ENCODE measurements at regions not wholly inside any gene's neighbourhood (a gene's known extent, or its start where the extent isn't known, plus 50 kb on each side); places are given as distances from the start of the nearest gene placed in this dataset.

GRCh38 chr7:153081496-153081895, 321.9 kb downstream of the ACTR3B start:
- Histone ChIP-seq H3K27me3 (no peaks in the 10 kb centered on the region; the same call in none of the 2 replicates), H3K4me1 (no peaks in the 10 kb centered on the region), H3K36me3 (no peaks in the 10 kb centered on the region), H3K9me3 (no peaks in the 10 kb centered on the region), H3K4me3 (ENCODE audit: low read depth, low read length) (no peak overlapping the region)
- no peak for DNase-seq
- TF ChIP-seq CTCF (IDR thresholded peaks at IDR 0.05; ENCODE audit: low read depth, low read length) = no peak

- H3K4me1 ChIP-seq = no peaks in the 10 kb centered on the region
- no peaks in the 10 kb centered on the region for H3K9me3 ChIP-seq
- no peaks in the 10 kb centered on the region; the same call in 1 of the 2 replicates for H3K27me3 ChIP-seq
- TF ChIP-seq CTCF (IDR thresholded peaks at IDR 0.05; ENCODE audit: low read depth, low read length) = no peak
- no peak for DNase-seq
- no peaks in the 10 kb centered on the region for H3K36me3 ChIP-seq
- H3K4me3 ChIP-seq (ENCODE audit: low read depth, low read length) = no peak overlapping the region
These were observed 324.7 kb downstream of the ACTR3B start for GRCh38 chr7:153084278-153084677.

DNA sequence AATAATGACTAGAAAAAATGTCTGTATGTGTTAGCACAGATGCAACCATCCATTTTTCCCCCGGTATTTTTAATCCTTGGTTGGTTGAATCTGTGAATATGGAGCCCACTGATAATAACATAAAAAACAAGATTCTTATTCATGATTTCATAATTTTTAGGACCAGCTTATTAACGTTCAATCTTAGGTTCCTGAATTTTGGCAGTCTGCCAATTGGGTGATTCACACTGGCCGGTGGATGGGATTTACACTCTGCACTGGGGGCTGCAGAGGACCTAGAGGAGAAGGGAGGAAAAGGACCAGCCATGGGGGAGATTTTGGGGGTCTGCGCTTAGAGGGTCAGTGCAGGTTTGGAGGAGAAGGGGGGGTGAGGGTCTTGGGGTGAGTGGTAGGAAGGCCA, 327.9 kb downstream of the ACTR3B start:
- TF ChIP-seq CTCF (IDR thresholded peaks at IDR 0.05; ENCODE audit: low read depth, low read length) = no peak
- Histone ChIP-seq H3K9me3 (no peaks in the 10 kb centered on the region), H3K36me3 (no peaks in the 10 kb centered on the region), H3K4me1 (no peaks in the 10 kb centered on the region), H3K4me3 (ENCODE audit: low read depth, low read length) (no peak overlapping the region), H3K27me3 (peaks cover 9% of the 10 kb centered on the region; the same call in 1 of the 2 replicates)
- DNase-seq = peak; percentile 33

DNA sequence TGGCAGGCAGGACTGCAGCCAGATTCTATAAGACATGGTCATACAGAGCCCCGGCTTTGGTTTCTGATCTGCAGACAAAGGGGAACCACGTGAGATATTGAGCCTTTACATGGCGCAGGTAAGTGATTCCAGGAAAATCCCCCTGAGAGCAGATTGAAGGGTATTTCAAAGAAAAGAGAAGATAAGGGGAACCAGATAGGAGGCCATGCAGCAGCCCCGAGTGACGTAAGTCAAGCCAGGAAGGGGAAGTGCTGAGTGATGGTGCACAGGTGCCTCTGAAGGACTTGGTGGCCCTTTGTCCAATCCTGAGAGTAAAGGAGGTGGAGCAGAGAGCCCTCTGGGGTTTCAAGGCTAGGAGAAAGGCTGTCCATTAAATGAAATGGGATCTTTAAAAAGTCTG, 329.0 kb downstream of the ACTR3B start:
- DNase-seq = no peak
- no peak for TF ChIP-seq CTCF (IDR thresholded peaks at IDR 0.05; ENCODE audit: low read depth, low read length)
- Histone ChIP-seq H3K4me1 (no peaks in the 10 kb centered on the region), H3K36me3 (no peaks in the 10 kb centered on the region), H3K4me3 (ENCODE audit: low read depth, low read length) (no peak overlapping the region), H3K9me3 (no peaks in the 10 kb centered on the region), H3K27me3 (peaks cover 11% of the 10 kb centered on the region)

DNA sequence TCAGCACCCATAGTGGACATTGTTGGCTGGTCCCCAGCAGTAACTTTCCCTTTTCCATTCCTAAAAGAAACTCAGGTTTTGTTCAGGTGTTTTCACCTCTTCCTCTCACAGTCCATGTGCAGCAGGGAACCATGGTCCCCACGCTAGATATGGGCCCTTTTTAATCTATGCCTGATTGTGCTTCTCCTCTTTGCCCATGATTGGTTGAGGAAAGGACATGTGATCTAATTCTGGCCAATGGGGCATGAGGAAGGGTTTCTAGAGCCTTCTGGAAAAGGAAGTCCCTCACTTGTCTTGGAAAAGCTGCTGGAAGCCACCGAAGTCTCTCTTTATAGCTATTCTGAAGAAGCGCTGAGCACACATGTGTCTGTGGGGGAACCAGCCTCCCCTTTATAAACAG, 330.7 kb downstream of the ACTR3B start:
- H3K9me3 ChIP-seq = no peaks in the 10 kb centered on the region
- DNase-seq = no peak
- H3K4me3 ChIP-seq (ENCODE audit: low read depth, low read length) = no peak overlapping the region
- H3K4me1 ChIP-seq = no peaks in the 10 kb centered on the region
- no peak for TF ChIP-seq CTCF (IDR thresholded peaks at IDR 0.05; ENCODE audit: low read depth, low read length)
- H3K36me3 ChIP-seq = no peaks in the 10 kb centered on the region
- H3K27me3 ChIP-seq = peaks cover 17% of the 10 kb centered on the region

DNA sequence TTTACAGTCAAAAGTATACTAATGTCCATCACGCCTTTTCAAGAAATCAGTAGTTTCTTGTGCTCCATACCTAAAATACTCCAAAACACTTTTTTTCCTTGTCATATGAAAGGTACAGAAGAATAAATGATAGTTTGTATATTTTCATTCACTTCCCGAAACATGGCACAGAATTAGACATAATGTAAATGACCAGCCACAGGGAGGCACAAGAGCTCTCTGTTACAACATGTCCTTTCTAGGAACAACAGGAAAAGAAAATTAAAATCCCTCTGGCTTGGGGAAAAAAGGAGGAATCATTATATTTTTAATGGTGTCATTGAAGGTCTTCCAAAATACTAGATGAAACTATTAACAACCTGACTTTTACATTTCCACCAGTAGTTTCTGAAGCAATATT, 331.2 kb downstream of the ACTR3B start:
- Histone ChIP-seq H3K4me3 (ENCODE audit: low read depth, low read length) (no peak overlapping the region), H3K36me3 (no peaks in the 10 kb centered on the region), H3K27me3 (peaks cover 17% of the 10 kb centered on the region), H3K9me3 (no peaks in the 10 kb centered on the region), H3K4me1 (no peaks in the 10 kb centered on the region)
- no peak for DNase-seq
- TF ChIP-seq CTCF (IDR thresholded peaks at IDR 0.05; ENCODE audit: low read depth, low read length) = 0 out of 2 replicates have a peak, but pooled peaks have one; percentile 3
